8988T (cell line): ENCODE measurements at regions not wholly inside any gene's neighbourhood (a gene's known extent, or its start where the extent isn't known, plus 50 kb on each side); places are given as distances from the start of the nearest gene placed in this dataset.
"Not testable (repeated sequence)": the region's sequence is repeated elsewhere in the genome, so short reads cannot be mapped to it uniquely, and the experiment has no call there.

ENCODE experiments used
- DNase-seq: peaks from one replicate; pipeline ENCODE4 v3.0.0; 2011

GRCh38 chr6:170192905-170193304 lies 98.0 kb downstream of the DLL1 start:
- DNase-seq: no peak

GRCh38 chr6:170192101-170192500 lies 98.8 kb downstream of the DLL1 start:
- not testable (repeated sequence) for DNase-seq

- DNase-seq: no peak
These were observed 100.8 kb downstream of the DLL1 start for GRCh38 chr6:170190046-170190445.

GRCh38 chr6:170189236-170189635 lies 101.6 kb downstream of the DLL1 start:
- DNase-seq: no peak

GRCh38 chr6:170188571-170189001 lies 102.3 kb downstream of the DLL1 start:
- DNase-seq: no peak

- DNase-seq: no peak
These were observed 103.0 kb downstream of the DLL1 start for GRCh38 chr6:170187669-170188566.

- DNase-seq: no peak
These were observed 103.8 kb downstream of the DLL1 start for GRCh38 chr6:170186941-170187668.

- DNase-seq: no peak
These were observed 104.6 kb downstream of the DLL1 start for GRCh38 chr6:170186006-170186935.

GRCh38 chr6:170185175-170185978 lies 105.5 kb downstream of the DLL1 start:
- DNase-seq: no peak

- DNase-seq: no peak
These were observed 106.6 kb downstream of the DLL1 start for GRCh38 chr6:170184316-170184715.

GRCh38 chr6:170183521-170183920 lies 107.4 kb downstream of the DLL1 start:
- no peak for DNase-seq

GRCh38 chr6:170182781-170183120 lies 108.1 kb downstream of the DLL1 start:
- DNase-seq: no peak

- DNase-seq: no peak
These were observed 108.6 kb downstream of the DLL1 start for GRCh38 chr6:170182093-170182780.

GRCh38 chr6:170181338-170181690 lies 109.6 kb downstream of the DLL1 start:
- DNase-seq: no peak

GRCh38 chr6:170180671-170181337 lies 110.1 kb downstream of the DLL1 start:
- no peak for DNase-seq

- no peak for DNase-seq
These were observed 111.1 kb downstream of the DLL1 start for GRCh38 chr6:170179616-170180324.

- DNase-seq: peak; percentile 60
These were observed 112.1 kb downstream of the DLL1 start for GRCh38 chr6:170178561-170179477.

GRCh38 chr6:170177772-170178560 lies 112.9 kb downstream of the DLL1 start:
- DNase-seq: no peak
